DND-41 (cell line): ENCODE measurements at regions not wholly inside any gene's neighbourhood (a gene's known extent, or its start where the extent isn't known, plus 50 kb on each side); places are given as distances from the start of the nearest gene placed in this dataset.

ENCODE experiments used
- CTCF ChIP-seq: IDR thresholded peaks from 2 replicates; pipeline ENCODE4 v1.5.1; 2012; ENCODE audit warnings: borderline replicate concordance, low read length, moderate library complexity, mild to moderate bottlenecking; ENCODE audit not compliant: poor library complexity, severe bottlenecking; ENCODE audit errors: extremely low read depth
- EZH2 ChIP-seq: IDR thresholded peaks from 3 replicates; pipeline ENCODE4 v1.6.1; 2012; ENCODE audit warnings: borderline replicate concordance, low read depth, mild to moderate bottlenecking, moderate library complexity, low read length, inconsistent platforms; ENCODE audit not compliant: severe bottlenecking

GRCh38 chr7:156461881-156462665 lies 178.5 kb upstream of the RNF32 start:
- TF ChIP-seq CTCF (no peak), EZH2 (no peak)
